T-helper 2 cell treated with Interferon-gamma antibody and Interleukin-4, amounts not matched to agents 5 μg/mL and 100 μg/mL, for 36 hours (primary cell): ENCODE measurements at regions not wholly inside any gene's neighbourhood (a gene's known extent, or its start where the extent isn't known, plus 50 kb on each side); places are given as distances from the start of the nearest gene placed in this dataset.
"Not testable (repeated sequence)": the region's sequence is repeated elsewhere in the genome, so short reads cannot be mapped to it uniquely, and the experiment has no call there.

ENCODE experiments used
- DNase-seq: peaks from one replicate; pipeline ENCODE4 v3.0.0; 2021; ENCODE audit warnings: low spot score
- H3K27ac Mint-ChIP-seq: one replicate; pipeline ENCODE4 v1.8.0; 2021; ENCODE audit warnings: mild to moderate bottlenecking, mixed read lengths
- H3K27me3 Mint-ChIP-seq: one replicate; pipeline ENCODE4 v1.8.0; 2021; ENCODE audit warnings: low read depth, mixed read lengths
- H3K36me3 Mint-ChIP-seq: one replicate; pipeline ENCODE4 v1.8.0; 2021; ENCODE audit warnings: low read depth, mixed read lengths
- H3K4me1 Mint-ChIP-seq: one replicate; pipeline ENCODE4 v1.8.0; 2021; ENCODE audit warnings: low read depth, mixed read lengths
- H3K4me3 Mint-ChIP-seq: one replicate; pipeline ENCODE4 v1.8.0; 2022; ENCODE audit warnings: mild to moderate bottlenecking, moderate library complexity, mixed read lengths
- H3K9me3 Mint-ChIP-seq: one replicate; pipeline ENCODE4 v1.8.0; 2021; ENCODE audit warnings: mixed read lengths

DNA sequence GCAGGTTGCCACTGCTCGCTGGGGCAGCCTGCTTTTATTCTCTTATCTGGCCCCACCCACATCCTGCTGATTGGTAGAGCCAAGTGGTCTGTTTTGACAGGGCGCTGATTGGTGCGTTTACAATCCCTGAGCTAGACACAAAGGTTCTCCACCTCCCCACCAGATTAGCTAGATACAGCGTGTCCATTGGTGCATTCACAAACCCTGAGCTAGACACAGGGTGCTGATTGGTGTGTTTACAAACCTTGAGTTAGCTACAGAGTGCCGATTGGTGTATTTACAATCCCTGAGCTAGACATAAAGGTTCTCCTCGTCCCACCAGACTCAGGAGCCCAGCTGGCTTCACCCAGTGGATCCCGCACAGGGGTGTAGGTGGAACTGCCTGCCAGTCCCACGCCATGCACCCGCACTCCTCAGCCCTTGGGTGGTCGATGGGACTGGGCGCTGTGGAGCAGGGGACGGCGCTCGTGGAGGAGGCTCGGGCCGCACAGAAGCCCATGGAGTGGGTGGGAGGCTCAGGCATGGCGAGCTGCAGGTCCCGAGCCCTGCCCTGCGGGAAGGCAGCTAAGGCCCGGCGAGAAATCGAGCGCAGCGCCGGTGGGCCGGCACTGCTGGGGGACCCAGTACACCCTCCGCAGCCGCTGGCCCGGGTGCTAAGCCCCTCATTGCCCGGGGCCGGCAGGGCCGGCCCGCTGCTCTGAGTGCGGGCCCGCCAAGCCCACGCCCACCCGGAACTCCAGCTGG lies 1526.2 kb downstream of the SI start:
- not testable (repeated sequence) for DNase-seq, H3K27me3 Mint-ChIP-seq, H3K36me3 Mint-ChIP-seq, H3K4me3 Mint-ChIP-seq, H3K4me1 Mint-ChIP-seq, H3K27ac Mint-ChIP-seq
- H3K9me3 Mint-ChIP-seq = peaks cover 24% of the 10 kb centered on the region

DNA sequence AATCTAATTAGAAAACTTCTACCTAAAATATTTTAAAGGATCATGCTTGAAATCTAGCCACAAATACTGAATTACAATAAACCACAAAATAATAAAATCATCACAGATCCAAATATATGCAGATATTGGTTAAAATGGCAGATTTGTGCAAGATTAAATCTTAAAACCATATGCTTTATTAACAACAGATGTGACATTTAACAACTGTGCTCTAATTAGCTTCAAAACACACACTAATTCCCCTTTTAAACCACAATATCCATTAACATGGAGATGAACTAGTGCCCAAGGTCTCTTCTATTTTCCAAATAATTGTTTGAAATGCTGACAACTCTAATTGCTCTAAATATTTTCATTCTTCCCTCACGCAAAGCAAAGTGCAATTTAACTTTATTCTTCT lies 1530.3 kb downstream of the SI start:
- Mint-ChIP-seq H3K4me3 (no peak overlapping the region), H3K9me3 (peaks cover 18% of the 10 kb centered on the region), H3K27me3 (no peaks in the 10 kb centered on the region), H3K4me1 (no peaks in the 10 kb centered on the region), H3K36me3 (no peaks in the 10 kb centered on the region), H3K27ac (no peak overlapping the region)
- no peak for DNase-seq

DNA sequence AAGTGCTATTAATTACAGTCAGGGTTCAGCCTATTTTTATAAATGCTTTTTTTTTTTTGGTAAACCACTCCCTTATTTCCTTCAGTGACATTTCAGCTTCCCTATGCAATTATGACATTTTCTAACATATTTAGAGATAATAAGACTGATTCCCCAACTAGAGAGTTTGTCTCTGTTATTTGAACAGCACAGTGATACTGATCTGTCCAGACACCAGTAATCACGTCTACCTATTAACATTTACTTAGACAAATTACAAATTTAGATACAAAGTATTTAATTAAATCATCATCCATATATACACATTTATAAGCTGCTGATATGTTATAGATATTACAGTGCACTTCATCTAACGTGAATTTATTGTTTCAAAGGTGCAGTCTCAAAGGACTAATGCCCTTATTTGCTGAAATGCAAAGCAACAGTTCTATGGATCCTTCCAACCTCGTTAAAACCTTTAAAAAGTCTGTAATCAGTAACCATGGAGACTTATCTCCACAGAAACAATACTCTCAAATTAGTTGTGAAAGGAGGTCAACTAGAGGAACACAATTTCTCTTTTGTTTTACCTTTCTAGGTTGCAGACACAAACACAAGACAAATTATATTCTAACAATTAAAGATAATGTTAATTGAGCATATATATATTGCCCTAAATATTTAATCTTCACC lies 1531.1 kb downstream of the SI start:
- no peaks in the 10 kb centered on the region for H3K27me3 Mint-ChIP-seq
- no peaks in the 10 kb centered on the region for H3K36me3 Mint-ChIP-seq
- H3K9me3 Mint-ChIP-seq = peaks cover 18% of the 10 kb centered on the region
- no peak overlapping the region for H3K27ac Mint-ChIP-seq
- no peak overlapping the region for H3K4me3 Mint-ChIP-seq
- H3K4me1 Mint-ChIP-seq = no peaks in the 10 kb centered on the region
- no peak for DNase-seq

DNA sequence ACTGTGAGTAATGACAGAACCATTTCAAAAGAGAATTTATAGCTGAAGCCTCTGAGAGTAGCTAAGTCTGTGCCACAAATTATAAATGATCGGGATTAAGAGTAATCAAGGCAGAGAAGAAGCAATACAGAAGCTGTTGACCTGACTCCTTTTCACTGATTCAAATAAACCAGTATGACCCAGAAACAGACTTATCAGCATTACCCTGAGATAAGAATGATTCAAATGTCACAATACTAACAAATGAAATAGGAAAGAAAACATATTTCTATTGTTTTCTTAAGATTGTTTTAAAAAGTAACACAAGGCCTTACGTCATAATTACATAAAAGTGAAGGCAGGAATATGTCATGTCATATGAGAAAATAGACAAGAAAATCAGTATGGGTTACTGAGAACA lies 1534.6 kb downstream of the SI start:
- no peak overlapping the region for H3K27ac Mint-ChIP-seq
- H3K9me3 Mint-ChIP-seq = peaks cover 4% of the 10 kb centered on the region

DNA sequence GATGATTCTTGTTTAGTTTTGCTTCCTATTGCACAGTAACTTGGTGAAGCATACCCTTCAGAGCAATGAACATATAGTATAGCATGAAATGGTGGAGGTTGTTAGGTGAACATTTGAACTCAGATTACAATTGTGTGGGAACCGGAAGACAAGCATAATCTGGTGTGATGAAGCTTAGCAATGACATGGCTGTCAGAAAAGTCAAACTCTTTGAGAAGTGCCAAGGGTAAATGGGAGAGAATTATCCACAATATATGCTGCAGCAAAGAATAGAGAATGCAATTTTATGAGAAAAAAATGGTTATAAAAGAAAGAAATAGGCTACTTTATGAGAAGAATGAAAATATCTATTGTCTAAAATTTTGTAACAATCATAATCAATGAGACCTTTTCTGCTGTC lies 1536.7 kb downstream of the SI start:
- Mint-ChIP-seq H3K4me3 (no peak overlapping the region), H3K27me3 (no peaks in the 10 kb centered on the region), H3K4me1 (no peaks in the 10 kb centered on the region), H3K9me3 (peaks cover 4% of the 10 kb centered on the region), H3K36me3 (no peaks in the 10 kb centered on the region), H3K27ac (no peak overlapping the region)
- no peak for DNase-seq

More for the DNA sequence above, 1534.6 kb downstream of the SI start:
- no peak for DNase-seq
- Mint-ChIP-seq H3K36me3 (no peaks in the 10 kb centered on the region), H3K4me3 (no peak overlapping the region), H3K27me3 (no peaks in the 10 kb centered on the region), H3K4me1 (no peaks in the 10 kb centered on the region)

DNA sequence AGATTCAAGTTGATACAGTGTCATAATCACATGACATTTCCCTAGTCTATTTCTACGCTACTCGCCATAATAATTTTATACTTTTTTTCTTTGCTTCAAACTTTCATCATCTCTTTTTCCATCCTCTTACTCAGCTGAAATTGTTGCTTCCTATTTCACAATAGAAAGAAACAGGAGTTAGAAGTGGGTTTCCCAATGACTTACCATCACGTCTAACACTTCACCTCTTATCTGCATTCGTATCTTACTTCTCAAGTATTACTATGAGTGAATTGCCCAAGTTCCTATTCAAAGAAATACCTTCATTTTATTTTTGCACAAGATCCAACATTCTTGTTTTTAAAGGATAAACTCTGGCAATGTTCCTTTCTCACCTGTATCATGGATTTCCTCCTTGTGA lies 1539.9 kb downstream of the SI start:
- Mint-ChIP-seq H3K4me1 (no peaks in the 10 kb centered on the region), H3K27ac (no peak overlapping the region), H3K27me3 (no peaks in the 10 kb centered on the region), H3K36me3 (no peaks in the 10 kb centered on the region), H3K4me3 (no peak overlapping the region), H3K9me3 (peaks cover 7% of the 10 kb centered on the region)
- no peak for DNase-seq

DNA sequence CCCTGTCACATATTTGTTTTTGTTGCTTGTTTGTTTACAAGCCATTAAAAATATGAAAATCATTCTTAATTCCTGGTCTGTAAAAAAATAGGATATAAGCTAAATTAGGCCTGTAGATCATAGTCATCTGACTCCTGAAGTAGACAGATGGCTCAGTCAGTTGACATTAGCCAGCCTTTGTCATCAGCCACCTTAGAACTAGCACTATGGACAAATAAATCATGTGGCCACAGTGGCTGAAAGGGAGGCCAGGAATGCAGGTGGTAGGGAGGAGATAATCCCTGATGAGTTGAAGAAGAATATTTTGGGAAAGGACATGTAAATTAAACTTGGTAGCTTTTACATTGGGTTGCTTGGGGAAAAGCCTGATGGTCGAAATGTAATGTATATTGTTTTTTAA lies 1544.9 kb downstream of the SI start:
- H3K36me3 Mint-ChIP-seq = no peaks in the 10 kb centered on the region
- no peaks in the 10 kb centered on the region for H3K4me1 Mint-ChIP-seq
- H3K27me3 Mint-ChIP-seq = no peaks in the 10 kb centered on the region
- no peak overlapping the region for H3K4me3 Mint-ChIP-seq
- peaks cover 21% of the 10 kb centered on the region for H3K9me3 Mint-ChIP-seq
- no peak overlapping the region for H3K27ac Mint-ChIP-seq
- DNase-seq = no peak

DNA sequence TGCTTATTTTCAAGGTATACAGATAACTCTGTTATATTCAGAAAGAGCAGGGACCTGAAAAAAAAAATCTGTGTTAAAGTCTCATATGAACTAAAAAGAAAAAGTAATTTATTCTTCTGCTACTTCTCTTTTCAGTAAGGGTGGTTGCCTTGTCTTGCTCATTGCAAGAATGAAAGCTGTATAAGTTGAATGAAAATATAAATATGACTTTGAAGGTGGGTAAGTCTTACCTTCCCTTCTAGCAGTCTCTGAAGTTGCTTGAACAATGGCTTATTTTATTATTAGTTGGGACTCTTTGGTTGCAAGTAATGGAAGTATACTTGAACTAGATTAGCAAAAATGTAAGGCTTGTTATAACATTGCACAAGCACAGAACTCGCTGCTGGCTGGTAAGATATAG lies 1554.9 kb downstream of the SI start:
- no peaks in the 10 kb centered on the region for H3K36me3 Mint-ChIP-seq
- H3K4me3 Mint-ChIP-seq = no peak overlapping the region
- no peak for DNase-seq
- no peaks in the 10 kb centered on the region for H3K4me1 Mint-ChIP-seq
- no peak overlapping the region for H3K27ac Mint-ChIP-seq
- peaks cover 11% of the 10 kb centered on the region for H3K9me3 Mint-ChIP-seq
- no peaks in the 10 kb centered on the region for H3K27me3 Mint-ChIP-seq

DNA sequence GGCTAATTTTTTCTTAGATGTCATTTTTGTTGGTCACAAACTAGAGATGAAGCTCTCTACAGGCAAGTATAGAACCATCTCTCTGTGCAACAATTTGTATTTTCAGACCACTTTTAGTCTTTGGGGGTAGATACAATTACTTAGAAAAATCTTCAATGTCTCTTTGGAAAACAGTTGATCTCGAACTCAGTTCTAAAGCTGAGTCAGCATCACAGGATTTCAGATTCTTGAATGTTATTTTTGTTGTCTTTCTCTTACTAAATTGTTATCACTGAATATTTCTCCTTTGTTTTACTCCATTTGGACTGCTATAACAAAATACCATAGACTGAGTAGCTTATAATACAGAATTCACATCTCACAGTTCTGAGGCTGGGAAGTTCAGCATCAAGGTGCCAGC lies 1557.0 kb downstream of the SI start:
- no peak for DNase-seq
- Mint-ChIP-seq H3K36me3 (no peaks in the 10 kb centered on the region), H3K4me1 (no peaks in the 10 kb centered on the region), H3K27me3 (no peaks in the 10 kb centered on the region), H3K9me3 (peaks cover 11% of the 10 kb centered on the region), H3K4me3 (no peak overlapping the region), H3K27ac (no peak overlapping the region)

DNA sequence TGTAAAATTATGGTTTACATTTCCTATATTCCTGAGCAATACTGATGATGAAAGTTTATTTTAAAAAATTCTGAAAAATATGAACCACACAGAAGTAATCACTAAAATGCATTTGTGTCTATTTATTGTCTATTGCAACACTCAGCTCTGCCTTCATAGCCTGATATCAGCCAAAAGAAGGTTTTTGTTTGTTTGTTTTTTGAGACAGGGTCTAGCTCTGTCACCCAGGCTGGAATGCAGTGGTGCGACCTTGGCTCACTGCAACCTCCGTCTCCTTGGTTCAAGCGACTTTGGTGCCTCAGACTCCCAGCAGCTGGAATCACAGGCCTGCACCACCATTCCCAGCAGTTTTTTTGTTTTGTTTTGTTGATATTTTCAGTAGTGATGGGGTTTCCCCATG lies 1560.2 kb downstream of the SI start:
- no peak overlapping the region for H3K4me3 Mint-ChIP-seq
- no peaks in the 10 kb centered on the region for H3K27me3 Mint-ChIP-seq
- DNase-seq = no peak
- H3K9me3 Mint-ChIP-seq = peaks cover 8% of the 10 kb centered on the region
- H3K36me3 Mint-ChIP-seq = no peaks in the 10 kb centered on the region
- no peaks in the 10 kb centered on the region for H3K4me1 Mint-ChIP-seq
- no peak overlapping the region for H3K27ac Mint-ChIP-seq

DNA sequence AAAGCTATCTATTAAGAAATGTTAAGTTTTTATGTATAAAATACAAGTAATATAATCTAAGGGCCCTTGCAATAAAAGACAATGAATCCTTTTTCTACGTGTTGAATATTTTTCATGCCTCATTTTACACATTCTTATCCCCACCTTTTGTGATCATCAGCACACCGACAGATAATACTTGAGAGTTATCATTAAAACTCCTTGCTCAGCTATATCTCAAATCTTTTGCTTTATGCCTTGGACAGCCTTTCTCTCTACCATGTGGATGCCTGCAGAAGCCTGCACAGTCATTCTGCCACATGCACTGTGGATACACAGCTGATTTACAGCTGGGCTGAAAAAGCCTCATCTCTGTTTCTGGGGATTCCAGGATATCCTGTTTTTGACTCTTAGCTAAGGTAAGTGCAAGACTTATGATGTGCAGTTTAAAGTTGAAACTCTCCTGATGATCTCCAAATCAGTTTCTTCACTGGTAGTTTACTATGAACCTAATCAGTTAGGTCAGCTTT lies 1565.1 kb downstream of the SI start:
- no peak overlapping the region for H3K27ac Mint-ChIP-seq
- H3K4me3 Mint-ChIP-seq = no peak overlapping the region
- no peaks in the 10 kb centered on the region for H3K36me3 Mint-ChIP-seq
- no peaks in the 10 kb centered on the region for H3K9me3 Mint-ChIP-seq
- H3K4me1 Mint-ChIP-seq = no peaks in the 10 kb centered on the region
- H3K27me3 Mint-ChIP-seq = no peaks in the 10 kb centered on the region
- DNase-seq = no peak

DNA sequence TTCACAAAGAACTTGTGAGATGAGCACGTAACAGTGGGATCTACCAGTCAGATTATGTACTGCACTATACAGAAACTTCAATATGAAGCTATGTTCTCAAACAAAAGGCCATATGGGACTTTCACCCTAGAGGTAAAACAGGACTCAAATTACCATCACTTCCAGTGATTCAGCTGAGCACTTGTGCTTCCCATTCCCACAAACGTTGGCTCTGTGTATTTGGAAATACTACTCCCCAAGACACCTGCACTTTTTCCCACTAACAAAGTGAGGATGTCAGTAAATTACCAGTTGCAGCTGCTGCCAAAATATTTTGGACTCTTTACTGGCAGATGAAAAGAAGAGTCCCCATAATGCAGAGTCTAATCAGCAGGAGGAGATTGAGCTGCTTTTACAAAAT lies 1570.1 kb downstream of the SI start:
- no peak overlapping the region for H3K4me3 Mint-ChIP-seq
- H3K36me3 Mint-ChIP-seq = no peaks in the 10 kb centered on the region
- no peaks in the 10 kb centered on the region for H3K27me3 Mint-ChIP-seq
- no peak for DNase-seq
- H3K9me3 Mint-ChIP-seq = no peaks in the 10 kb centered on the region
- H3K27ac Mint-ChIP-seq = no peak overlapping the region
- no peaks in the 10 kb centered on the region for H3K4me1 Mint-ChIP-seq

DNA sequence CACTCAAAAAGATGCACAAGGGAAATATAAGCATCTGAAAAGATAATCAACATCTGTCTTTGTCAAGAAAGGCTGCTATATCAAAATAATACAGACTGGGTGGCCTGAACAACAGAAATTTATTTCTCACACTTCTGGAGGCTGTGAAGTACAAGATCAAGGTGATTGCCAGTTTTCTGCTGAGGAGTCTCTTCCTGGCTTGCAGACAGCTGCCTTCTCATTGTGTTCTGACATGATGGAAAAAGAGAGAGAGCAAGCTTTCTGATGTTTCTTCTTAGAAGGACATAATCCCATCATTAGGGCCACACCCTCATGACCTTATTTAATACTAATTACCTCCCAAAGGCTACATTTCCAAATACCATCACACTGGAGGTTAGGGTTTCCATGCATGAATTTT lies 1573.3 kb downstream of the SI start:
- no peak for DNase-seq
- Mint-ChIP-seq H3K4me1 (no peaks in the 10 kb centered on the region), H3K4me3 (no peak overlapping the region), H3K27me3 (no peaks in the 10 kb centered on the region), H3K36me3 (no peaks in the 10 kb centered on the region), H3K9me3 (peaks cover 7% of the 10 kb centered on the region), H3K27ac (no peak overlapping the region)

DNA sequence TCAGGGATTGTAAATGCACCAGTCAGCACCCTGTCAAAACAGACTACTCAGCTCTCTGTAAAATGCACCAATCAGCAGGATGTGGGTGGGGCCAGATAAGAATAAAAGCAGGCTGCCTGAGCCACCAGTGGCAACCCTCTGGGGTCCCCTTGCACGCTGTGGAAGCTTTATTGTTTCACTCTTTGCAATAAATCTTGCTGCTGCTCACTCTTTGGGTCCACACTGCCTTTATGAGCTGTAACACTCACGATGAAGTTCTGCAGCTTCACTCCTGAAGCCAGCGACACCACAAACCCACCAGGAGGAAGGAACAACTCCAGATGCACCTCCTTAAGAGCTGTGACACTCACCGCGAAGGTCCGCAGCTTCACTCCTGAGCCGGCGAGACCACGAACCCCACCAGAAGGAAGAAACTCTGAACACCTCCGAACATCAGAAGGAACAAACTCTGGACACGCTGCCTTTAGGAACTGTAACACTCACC lies 1578.5 kb downstream of the SI start:
- not testable (repeated sequence) for H3K27me3 Mint-ChIP-seq, DNase-seq, H3K4me1 Mint-ChIP-seq, H3K4me3 Mint-ChIP-seq, H3K36me3 Mint-ChIP-seq, H3K27ac Mint-ChIP-seq
- H3K9me3 Mint-ChIP-seq = peaks cover 13% of the 10 kb centered on the region
